IMR-90 (cell line): ENCODE measurements at regions not wholly inside any gene's neighbourhood (a gene's known extent, or its start where the extent isn't known, plus 50 kb on each side); places are given as distances from the start of the nearest gene placed in this dataset.

Experiments used
- ATAC-seq: fragments of 200-7000 bp; cut with Tn5 transposase; 2 replicates; pipeline ENCODE4 v1.9.1; 2020; ENCODE audit warnings: low read depth, mild to moderate bottlenecking, moderate library complexity
- BruUV-seq: library from RNA; stranded (reverse); fragments of 400-500 nt; replicated peaks from 2 replicates; lab custom pipeline; 2021; lab: Mats Ljungman, UMichigan
- CTCF ChIA-PET: fragments of 300-600 bp; formaldehyde crosslinking; extraction: SDS; loops from one replicate; lab custom pipeline; 2021; ENCODE audit warnings: antibody characterized with exemption; lab: Yijun Ruan, JAX
- POLR2A ChIA-PET: fragments of 300-600 bp; sonication (Branson Sonifier 250); formaldehyde crosslinking; loops from one replicate; lab custom pipeline; 2022; ENCODE audit warnings: antibody characterized with exemption; ENCODE audit not compliant: unreplicated experiment; lab: Charles Lee
- DNase-seq: peaks from one replicate; pipeline ENCODE4 v3.0.0; 2013
- H2AFZ ChIP-seq: replicated peaks from 2 replicates; pipeline ENCODE3; 2013; ENCODE audit warnings: low read length, mild to moderate bottlenecking; ENCODE audit not compliant: poor library complexity
- H2AK5ac ChIP-seq: 2 replicates; pipeline ENCODE4 v1.6.1; 2013; ENCODE audit warnings: low read depth, low read length, inconsistent platforms
- H2AK9ac ChIP-seq: replicated peaks from 2 replicates; pipeline ENCODE3; 2013; ENCODE audit warnings: mild to moderate bottlenecking, low read depth, low read length, moderate library complexity; ENCODE audit not compliant: poor library complexity
- H2BK120ac ChIP-seq: 2 replicates; pipeline ENCODE4 v1.6.1; 2013; ENCODE audit warnings: low read depth, low read length, inconsistent platforms
- H2BK15ac ChIP-seq: 3 replicates; pipeline ENCODE4 v1.6.1; 2013; ENCODE audit warnings: low read depth, low read length, inconsistent platforms
- H2BK20ac ChIP-seq: 2 replicates; pipeline ENCODE4 v1.6.1; 2013; ENCODE audit warnings: low read depth, mild to moderate bottlenecking, inconsistent platforms, low read length, moderate library complexity
- H2BK5ac ChIP-seq: 2 replicates; pipeline ENCODE4 v1.6.1; 2013; ENCODE audit warnings: mild to moderate bottlenecking, low read depth, low read length, inconsistent platforms; ENCODE audit not compliant: poor library complexity, severe bottlenecking
- H3K14ac ChIP-seq: replicated peaks from 2 replicates; pipeline ENCODE4 v1.6.1; 2013; ENCODE audit warnings: low read depth, low read length, inconsistent platforms
- H3K18ac ChIP-seq: 2 replicates; pipeline ENCODE4 v1.6.1; 2013; ENCODE audit warnings: low read depth, low read length, control low read depth
- H3K23ac ChIP-seq: 2 replicates; pipeline ENCODE4 v1.6.1; 2013; ENCODE audit warnings: low read depth, low read length, inconsistent platforms
- H3K27ac ChIP-seq: 2 replicates; pipeline ENCODE4 v1.5.1; 2013; ENCODE audit warnings: mild to moderate bottlenecking, control low read depth, low read length; ENCODE audit not compliant: insufficient read depth
- H3K27me3 ChIP-seq: 2 replicates; pipeline ENCODE4 v1.6.1; 2013; ENCODE audit warnings: low read length; ENCODE audit not compliant: control insufficient read depth, insufficient read depth
- H3K36me3 ChIP-seq: 2 replicates; pipeline ENCODE4 v1.6.1; 2013; ENCODE audit warnings: low read length, mixed read lengths; ENCODE audit not compliant: control insufficient read depth, insufficient read depth
- H3K4ac ChIP-seq: 2 replicates; pipeline ENCODE4 v1.6.1; 2013; ENCODE audit warnings: low read depth, low read length, inconsistent platforms
- H3K4me1 ChIP-seq: 2 replicates; pipeline ENCODE4 v1.6.1; 2013; ENCODE audit warnings: low read length, mixed read lengths; ENCODE audit not compliant: control insufficient read depth, insufficient read depth
- H3K4me2 ChIP-seq: 2 replicates; pipeline ENCODE4 v1.6.1; 2013; ENCODE audit warnings: low read depth, mild to moderate bottlenecking, control low read depth, low read length, moderate library complexity
- H3K4me3 ChIP-seq: 2 replicates; pipeline ENCODE4 v1.5.1; 2013; ENCODE audit warnings: low read depth, mild to moderate bottlenecking, control low read depth, low read length, moderate library complexity; ENCODE audit not compliant: insufficient read depth
- H3K56ac ChIP-seq: 2 replicates; pipeline ENCODE4 v1.6.1; 2013; ENCODE audit warnings: low read length, inconsistent platforms; ENCODE audit not compliant: insufficient read depth; ENCODE audit errors: extremely low read depth
- H3K79me1 ChIP-seq, 2 experiments: 2 replicates each; pipeline ENCODE4 v1.6.1; 2013; ENCODE audit warnings: low read length in 2 of 2, inconsistent platforms in 1 of 2, low read depth in 1 of 2
- H3K9ac ChIP-seq: 2 replicates; pipeline ENCODE4 v1.6.1; 2013; ENCODE audit warnings: low read depth, low read length, control low read depth
- H3K9me1 ChIP-seq: 2 replicates; pipeline ENCODE4 v1.6.1; 2013; ENCODE audit warnings: low read length, inconsistent platforms; ENCODE audit not compliant: insufficient read depth
- H3K9me3 ChIP-seq: 2 replicates; pipeline ENCODE4 v1.6.1; 2013; ENCODE audit warnings: low read length; ENCODE audit not compliant: control insufficient read depth, insufficient read depth
- H4K20me1 ChIP-seq: 2 replicates; pipeline ENCODE4 v1.6.1; 2013; ENCODE audit warnings: low read length, inconsistent platforms; ENCODE audit not compliant: insufficient read depth
- H4K5ac ChIP-seq: 2 replicates; pipeline ENCODE4 v1.6.1; 2013; ENCODE audit warnings: mild to moderate bottlenecking, low read depth, low read length, control low read depth
- H4K8ac ChIP-seq, 2 experiments: 2 replicates each; pipeline ENCODE4 v1.6.1; 2013; ENCODE audit warnings: low read depth in 2 of 2, low read length in 2 of 2, control low read depth in 1 of 2, inconsistent platforms in 1 of 2
- H4K91ac ChIP-seq: 2 replicates; pipeline ENCODE4 v1.6.1; 2013; ENCODE audit warnings: low read depth, low read length, inconsistent platforms; ENCODE audit not compliant: insufficient read depth
- BHLHE40 ChIP-seq: fragments of 150-350 bp; IDR thresholded peaks from 2 replicates; pipeline ENCODE4 v1.6.1; 2016; ENCODE audit warnings: mild to moderate bottlenecking, low read depth, low read length
- CEBPB ChIP-seq: IDR thresholded peaks from 2 replicates; pipeline ENCODE4 v1.6.1; 2012; ENCODE audit warnings: low read depth, low read length, improper control_type of control experiment
- CHD1 ChIP-seq: IDR thresholded peaks from 2 replicates; pipeline ENCODE4 v1.6.1; 2012; ENCODE audit warnings: low read depth, low read length, improper control_type of control experiment
- CTCF ChIP-seq: conservative IDR thresholded peaks from 2 replicates; pipeline ENCODE4 v1.5.1; 2012; ENCODE audit warnings: mild to moderate bottlenecking, low read depth, low read length, improper control_type of control experiment
- ELK1 ChIP-seq: fragments of 150-350 bp; IDR thresholded peaks from 2 replicates; pipeline ENCODE4 v1.6.1; 2016; ENCODE audit warnings: low read depth, mild to moderate bottlenecking, low read length, moderate library complexity, borderline replicate concordance
- FOS ChIP-seq: fragments of 150-350 bp; IDR thresholded peaks from 2 replicates; pipeline ENCODE4 v1.6.1; 2016; ENCODE audit warnings: low read depth, low read length
- MAFK ChIP-seq: IDR thresholded peaks from 2 replicates; pipeline ENCODE4 v1.6.1; 2012; ENCODE audit warnings: low read depth, low read length, improper control_type of control experiment
- MAZ ChIP-seq: IDR thresholded peaks from 2 replicates; pipeline ENCODE4 v1.6.1; 2012; ENCODE audit warnings: low read depth, mild to moderate bottlenecking, low read length, improper control_type of control experiment, moderate library complexity, borderline replicate concordance
- MXI1 ChIP-seq: IDR thresholded peaks from 2 replicates; pipeline ENCODE4 v1.6.1; 2012; ENCODE audit warnings: low read depth, mild to moderate bottlenecking, low read length, moderate library complexity, borderline replicate concordance
- NFE2L2 ChIP-seq: fragments of 150-350 bp; IDR thresholded peaks from 2 replicates; pipeline ENCODE4 v1.6.1; 2016; ENCODE audit warnings: low read depth, mild to moderate bottlenecking, low read length
- POLR2A ChIP-seq: IDR thresholded peaks from 2 replicates; pipeline ENCODE4 v1.6.1; 2012; ENCODE audit warnings: mild to moderate bottlenecking, low read depth, low read length
- RAD21 ChIP-seq: IDR thresholded peaks from 2 replicates; pipeline ENCODE4 v1.6.1; 2012; ENCODE audit warnings: low read length, improper control_type of control experiment
- RCOR1 ChIP-seq: IDR thresholded peaks from 2 replicates; pipeline ENCODE4 v1.6.1; 2012; ENCODE audit warnings: mild to moderate bottlenecking, low read length, improper control_type of control experiment; ENCODE audit not compliant: insufficient replicate concordance
- RFX5 ChIP-seq: IDR thresholded peaks from 2 replicates; pipeline ENCODE4 v1.8.0; 2012; ENCODE audit warnings: low read depth, mild to moderate bottlenecking, low read length, moderate library complexity
- SMC3 ChIP-seq: fragments of 150-350 bp; IDR thresholded peaks from 2 replicates; pipeline ENCODE4 v1.6.1; 2016; ENCODE audit warnings: low read depth, mild to moderate bottlenecking, antibody characterized with exemption, low read length, moderate library complexity
- USF2 ChIP-seq: fragments of 150-350 bp; IDR thresholded peaks from 2 replicates; pipeline ENCODE4 v1.6.1; 2017; ENCODE audit warnings: mild to moderate bottlenecking, antibody characterized with exemption, low read length, low read depth
- WGBS, 2 experiments: methylation state at CpG; one replicate each; pipeline versions ENCODE4 v1.1.5 to v1.1.7; 2013; ENCODE audit warnings: missing lambda C conversion rate in 2 of 2; ENCODE audit not compliant: insufficient read length in 1 of 2; ENCODE audit errors: extremely low coverage in 2 of 2; 5-methylcytosine and 5-hydroxymethylcytosine counted together
- dilution Hi-C: fragments of 300-500 bp; cut with HindIII; formaldehyde crosslinking; loops from one replicate; pipeline ENCODE4 v1.14.3; 2018; ENCODE audit warnings: low sequenced_read_pairs; ENCODE audit not compliant: unreplicated experiment
- in situ Hi-C: fragments of 300-500 bp; cut with MboI; formaldehyde crosslinking; loops from 3 replicates; pipeline ENCODE4 v1.14.3; 2019; ENCODE audit warnings: low sequenced_read_pairs, inconsistent platforms, mixed read lengths
- intact Hi-C: fragments of 100-400 bp; cut with micrococcal nuclease; formaldehyde crosslinking; loops from 2 replicates; pipeline ENCODE4 v1.10.0; 2022

- Histone ChIP-seq H3K9me1 (no peaks in the 10 kb centered on the region), H3K27ac (no peak overlapping the region), H2BK20ac (no peak overlapping the region), H4K20me1 (no peaks in the 10 kb centered on the region), H3K36me3 (no peaks in the 10 kb centered on the region), H3K4me1 (no peaks in the 10 kb centered on the region), H2BK15ac (no peak overlapping the region), H3K9ac (no peak overlapping the region), H4K8ac (no peak overlapping the region), H2AK5ac (no peak overlapping the region), H3K4ac (no peak overlapping the region), H3K79me1 (no peaks in the 10 kb centered on the region), H3K4me2 (no peak overlapping the region), H3K56ac (no peak overlapping the region), H2BK120ac (no peak overlapping the region), H4K91ac (no peak overlapping the region), H3K14ac (no peak overlapping the region), H3K23ac (no peak overlapping the region), H4K5ac (no peak overlapping the region), H2AFZ (no peak overlapping the region), H2BK5ac (no peak overlapping the region), H3K9me3 (no peaks in the 10 kb centered on the region), H3K27me3 (no peaks in the 10 kb centered on the region), H2AK9ac (peak overlapping the region; percentile 73), H3K4me3 (no peak overlapping the region), H3K18ac (no peak overlapping the region)
- intact Hi-C loops (no loop called here), dilution Hi-C loops (no loop called here), in situ Hi-C loops (no loop called here)
- no TSS peak for BruUV-seq
- DNase-seq (peak; percentile 56), ATAC-seq (peak; percentile 65)
- ChIA-PET CTCF (no interaction called here), POLR2A (no interaction called here)
- TF ChIP-seq FOS (no peak), NFE2L2 (peak; percentile 43; the same call in 1 of the 2 replicates), SMC3 (no peak), MXI1 (no peak), ELK1 (no peak), CHD1 (no peak), RCOR1 (no peak), USF2 (peak; percentile 27; the same call in 1 of the 2 replicates), RAD21 (no peak), MAFK (peak; percentile 90), BHLHE40 (peak; percentile 81), CTCF (no peak), RFX5 (no peak), MAZ (no peak), CEBPB (no peak), POLR2A (no peak)
- WGBS, 2 experiments = 20% methylated on average over 1 of the region's 7 CpGs; no CpG with 5 or more reads in 1 of the 2 experiments
Measured at GRCh38 chr5:8057769-8058168, 188.8 kb downstream of the MTRR start.
